Upper lobe of right lung (tissue), 1 donor: ENCODE measurements at regions not wholly inside any gene's neighbourhood (a gene's known extent, or its start where the extent isn't known, plus 50 kb on each side); places are given as distances from the start of the nearest gene placed in this dataset.

Experiments
- ATAC-seq: fragments of 200-7000 bp; cut with Tn5 transposase; one replicate; pipeline ENCODE4 v1.9.1; 2020; ENCODE audit warnings: mild to moderate bottlenecking, moderate library complexity
- DNase-seq: peaks from one replicate; pipeline ENCODE4 v3.0.0-alpha.2; 2020
- H3K27ac ChIP-seq: fragments of 200-600 bp; one replicate; pipeline ENCODE4 v1.8.0; 2022
- H3K27me3 ChIP-seq: fragments of 200-600 bp; one replicate; pipeline ENCODE4 v1.8.0; 2022; ENCODE audit warnings: mild to moderate bottlenecking
- H3K36me3 ChIP-seq: fragments of 200-600 bp; one replicate; pipeline ENCODE4 v1.8.0; 2022
- H3K4me1 ChIP-seq: fragments of 200-600 bp; one replicate; pipeline ENCODE4 v1.8.0; 2022
- H3K4me3 ChIP-seq: fragments of 200-600 bp; one replicate; pipeline ENCODE4 v1.8.0; 2022; ENCODE audit warnings: mild to moderate bottlenecking
- H3K9me3 ChIP-seq: fragments of 200-600 bp; one replicate; pipeline ENCODE4 v1.8.0; 2022
- intact Hi-C: fragments of 100-400 bp; cut with DNase I; formaldehyde crosslinking; loops from one replicate; pipeline ENCODE4 v1.11.0; 2022
- TF ChIP-seq, protein P1 (sequence below): fragments of 200-600 bp; IDR thresholded peaks from one replicate; pipeline ENCODE4 v1.8.0; 2022; ENCODE audit warnings: antibody characterized with exemption
- donor health status: DM: no; HTN: yes; CAD: no; lungs with severe emphysema.

DNA sequence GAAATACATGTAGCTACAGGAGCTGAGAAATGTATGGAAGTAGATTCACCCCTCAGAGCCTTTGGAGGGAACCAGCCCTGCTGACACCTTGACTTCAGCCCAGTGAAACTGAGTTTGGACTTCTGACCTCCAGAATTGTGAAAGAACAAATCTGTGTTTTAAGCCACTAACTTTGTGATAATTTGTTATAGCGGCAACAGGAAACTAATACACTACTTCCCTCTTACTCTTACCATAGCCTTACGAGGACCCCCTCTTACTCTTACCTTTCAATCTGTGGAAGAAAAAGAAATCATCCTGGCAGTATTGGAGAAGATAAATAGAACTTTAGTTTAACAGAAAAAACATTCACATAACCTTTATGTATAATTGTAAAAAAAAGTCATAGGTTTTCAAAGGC is 353.6 kb upstream of the USP24 start:
- Histone ChIP-seq H3K27ac (no peak overlapping the region), H3K4me3 (no peak overlapping the region), H3K4me1 (no peaks in the 10 kb centered on the region), H3K36me3 (no peaks in the 10 kb centered on the region), H3K9me3 (no peaks in the 10 kb centered on the region), H3K27me3 (no peaks in the 10 kb centered on the region)
- ATAC-seq, result no peak
- no peak for DNase-seq
- intact Hi-C loops, result no loop called here
- TF ChIP-seq, protein P1, sequence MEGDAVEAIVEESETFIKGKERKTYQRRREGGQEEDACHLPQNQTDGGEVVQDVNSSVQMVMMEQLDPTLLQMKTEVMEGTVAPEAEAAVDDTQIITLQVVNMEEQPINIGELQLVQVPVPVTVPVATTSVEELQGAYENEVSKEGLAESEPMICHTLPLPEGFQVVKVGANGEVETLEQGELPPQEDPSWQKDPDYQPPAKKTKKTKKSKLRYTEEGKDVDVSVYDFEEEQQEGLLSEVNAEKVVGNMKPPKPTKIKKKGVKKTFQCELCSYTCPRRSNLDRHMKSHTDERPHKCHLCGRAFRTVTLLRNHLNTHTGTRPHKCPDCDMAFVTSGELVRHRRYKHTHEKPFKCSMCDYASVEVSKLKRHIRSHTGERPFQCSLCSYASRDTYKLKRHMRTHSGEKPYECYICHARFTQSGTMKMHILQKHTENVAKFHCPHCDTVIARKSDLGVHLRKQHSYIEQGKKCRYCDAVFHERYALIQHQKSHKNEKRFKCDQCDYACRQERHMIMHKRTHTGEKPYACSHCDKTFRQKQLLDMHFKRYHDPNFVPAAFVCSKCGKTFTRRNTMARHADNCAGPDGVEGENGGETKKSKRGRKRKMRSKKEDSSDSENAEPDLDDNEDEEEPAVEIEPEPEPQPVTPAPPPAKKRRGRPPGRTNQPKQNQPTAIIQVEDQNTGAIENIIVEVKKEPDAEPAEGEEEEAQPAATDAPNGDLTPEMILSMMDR, result no peak

DNA sequence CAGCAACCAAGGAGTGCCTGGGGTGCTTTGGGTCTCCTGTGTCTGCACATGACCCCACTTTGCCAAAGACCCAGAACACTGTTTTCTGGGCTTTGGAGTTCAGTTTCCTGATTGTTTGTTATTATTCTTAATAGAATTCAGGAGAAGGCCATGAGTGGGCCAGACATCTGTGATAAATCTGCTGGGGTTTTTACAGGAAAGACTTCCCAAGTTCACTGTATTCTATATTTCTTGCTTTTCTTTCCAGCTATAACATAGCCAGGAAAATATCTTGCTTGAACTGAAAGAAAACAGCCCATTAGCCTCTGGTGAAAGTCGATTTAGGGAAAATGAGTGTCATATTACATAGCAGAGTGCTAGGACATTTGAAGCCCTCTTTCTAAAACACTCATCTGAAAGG is 345.1 kb upstream of the USP24 start:
- Histone ChIP-seq H3K27me3 (no peaks in the 10 kb centered on the region), H3K36me3 (no peaks in the 10 kb centered on the region), H3K9me3 (no peaks in the 10 kb centered on the region), H3K27ac (no peak overlapping the region), H3K4me3 (no peak overlapping the region), H3K4me1 (no peaks in the 10 kb centered on the region)
- DNase-seq (no peak), ATAC-seq (no peak)
- TF ChIP-seq, protein P1, result no peak
- intact Hi-C loops, result no loop called here

DNA sequence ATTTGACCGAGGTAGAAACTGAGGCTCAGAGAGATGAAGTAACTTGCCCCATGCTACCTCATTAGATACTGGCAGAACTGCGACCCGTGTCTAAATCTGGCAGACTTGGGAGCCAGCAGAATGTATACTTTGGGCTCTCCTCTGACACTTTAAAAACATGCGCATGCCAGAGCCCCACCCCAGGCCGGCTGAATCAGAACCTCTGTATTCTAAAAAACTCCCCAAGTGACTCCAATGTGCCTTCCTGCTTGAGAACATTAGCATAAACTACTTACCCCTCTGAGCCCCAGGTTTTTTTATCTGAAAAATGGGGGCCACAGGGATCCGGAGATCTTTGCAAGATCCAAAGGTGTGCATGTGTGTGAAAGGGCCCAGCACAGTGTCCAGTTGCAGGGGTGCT is 344.7 kb upstream of the USP24 start:
- Histone ChIP-seq H3K4me3 (no peak overlapping the region), H3K27ac (no peak overlapping the region), H3K9me3 (no peaks in the 10 kb centered on the region), H3K36me3 (no peaks in the 10 kb centered on the region), H3K27me3 (no peaks in the 10 kb centered on the region), H3K4me1 (no peaks in the 10 kb centered on the region)
- TF ChIP-seq, protein P1, result no peak
- DNase-seq (no peak), ATAC-seq (no peak)
- intact Hi-C loops, result no loop called here

DNA sequence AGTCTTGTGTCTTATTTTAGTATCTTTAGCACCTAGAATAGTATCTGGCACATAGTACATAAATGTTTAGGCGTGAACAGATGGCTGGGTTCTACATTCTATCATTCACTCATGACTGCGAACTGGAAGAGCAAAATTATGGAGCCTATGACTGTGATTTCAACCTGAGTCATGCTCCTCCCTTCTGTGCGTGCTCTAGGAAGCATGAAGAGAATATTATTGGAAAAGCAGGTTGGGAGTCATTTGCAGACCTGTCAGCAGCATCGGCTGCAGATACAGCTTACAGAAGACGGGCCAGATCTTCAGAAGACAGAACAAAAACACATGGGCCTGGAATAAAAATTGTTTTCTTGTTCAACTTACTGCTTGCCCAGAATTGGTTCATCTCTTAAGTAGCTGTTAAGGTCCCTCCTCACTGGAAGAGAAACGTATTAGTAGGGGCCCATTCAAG is 344.0 kb upstream of the USP24 start:
- DNase-seq (no peak), ATAC-seq (no peak)
- Histone ChIP-seq H3K4me3 (no peak overlapping the region), H3K27ac (no peak overlapping the region), H3K36me3 (no peaks in the 10 kb centered on the region), H3K4me1 (no peaks in the 10 kb centered on the region), H3K9me3 (no peaks in the 10 kb centered on the region), H3K27me3 (no peaks in the 10 kb centered on the region)
- intact Hi-C loops, result no loop called here
- TF ChIP-seq, protein P1, result no peak

DNA sequence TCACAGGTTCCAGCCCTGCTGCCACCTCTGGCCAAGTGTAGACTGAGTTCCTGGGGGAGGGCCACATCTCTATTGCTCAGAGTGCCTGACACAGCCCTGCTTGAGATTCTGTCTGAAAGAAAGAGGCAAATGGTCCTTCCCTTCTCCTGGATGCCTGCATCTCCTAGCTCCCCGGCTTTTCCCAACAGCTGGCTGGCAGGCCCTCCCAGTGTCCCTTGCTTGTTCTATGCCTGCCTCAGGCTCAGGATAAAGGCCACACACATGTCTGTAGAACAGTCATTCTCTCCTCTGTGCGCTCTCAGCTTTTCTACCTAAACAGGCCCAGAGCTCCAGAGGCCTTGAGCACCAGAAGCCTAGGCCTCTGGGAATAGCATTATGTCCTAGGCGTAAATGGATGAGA is 343.4 kb upstream of the USP24 start:
- H3K9me3 ChIP-seq, result no peaks in the 10 kb centered on the region
- no peak for ATAC-seq
- H3K27ac ChIP-seq, result no peak overlapping the region
- intact Hi-C loops, result no loop called here
- H3K36me3 ChIP-seq, result no peaks in the 10 kb centered on the region
- no peak overlapping the region for H3K4me3 ChIP-seq
- no peak for DNase-seq
- H3K27me3 ChIP-seq, result no peaks in the 10 kb centered on the region
- TF ChIP-seq, protein P1, result no peak
- no peaks in the 10 kb centered on the region for H3K4me1 ChIP-seq
